Neural cell (in vitro differentiated cells): ENCODE measurements at regions not wholly inside any gene's neighbourhood (a gene's known extent, or its start where the extent isn't known, plus 50 kb on each side); places are given as distances from the start of the nearest gene placed in this dataset.

Experiments
- H2AFZ ChIP-seq: fragments of 200-600, 300-800 bp; sonication (generic), shearing (Covaris generic); 2 replicates; pipeline ENCODE4 v1.6.0; 2014; ENCODE audit warnings: low read depth, mild to moderate bottlenecking, antibody characterized with exemption, low read length, moderate library complexity
- H3F3A ChIP-seq: fragments of 200-600 bp; shearing (Covaris generic); 2 replicates; pipeline ENCODE4 v1.6.1; 2016; ENCODE audit warnings: mild to moderate bottlenecking, moderate library complexity, mixed read lengths, antibody characterized with exemption, low read length; ENCODE audit not compliant: insufficient read depth, poor library complexity, severe bottlenecking
- H3K27ac ChIP-seq: fragments of 200-600, 300-800 bp; sonication (generic), shearing (Covaris generic); 2 replicates; pipeline ENCODE4 v1.5.1; 2014; ENCODE audit warnings: mild to moderate bottlenecking, low read length, moderate library complexity
- H3K27me3 ChIP-seq: fragments of 300-800, 200-600 bp; sonication (generic), shearing (Covaris generic); 2 replicates; pipeline ENCODE4 v1.6.0; 2014; ENCODE audit warnings: mild to moderate bottlenecking, low read depth, low read length, moderate library complexity; ENCODE audit not compliant: insufficient read depth
- H3K36me3 ChIP-seq: fragments of 300-800, 200-600 bp; sonication (generic), shearing (Covaris generic); 2 replicates; pipeline ENCODE4 v1.5.1; 2014; ENCODE audit warnings: mild to moderate bottlenecking, antibody characterized with exemption, low read length, moderate library complexity; ENCODE audit not compliant: insufficient read depth
- H3K4me2 ChIP-seq: fragments of 300-800, 200-600 bp; sonication (generic), shearing (Covaris generic); 2 replicates; pipeline ENCODE4 v1.6.0; 2014; ENCODE audit warnings: mild to moderate bottlenecking, low read length
- H3K4me3 ChIP-seq: fragments of 300-800, 200-600 bp; sonication (generic), shearing (Covaris generic); 2 replicates; pipeline ENCODE4 v1.5.1; 2014; ENCODE audit warnings: mild to moderate bottlenecking, low read length, moderate library complexity
- H3K79me2 ChIP-seq: fragments of 200-600 bp; shearing (Covaris generic); replicated peaks from 2 replicates; pipeline ENCODE4 v1.6.0; 2014; ENCODE audit warnings: mild to moderate bottlenecking, low read length, moderate library complexity; ENCODE audit not compliant: insufficient read depth
- H3K9ac ChIP-seq: fragments of 300-800, 200-600 bp; sonication (generic), shearing (Covaris generic); 2 replicates; pipeline ENCODE4 v1.6.1; 2016; ENCODE audit warnings: mild to moderate bottlenecking, low read length, mixed read lengths
- H3K9me2 ChIP-seq: fragments of 200-600 bp; shearing (Covaris generic); 2 replicates; pipeline ENCODE4 v1.6.1; 2016; ENCODE audit warnings: mild to moderate bottlenecking, low read length, mixed read lengths; ENCODE audit not compliant: insufficient read depth
- H3K9me3 ChIP-seq: fragments of 200-600, 300-800 bp; sonication (generic), shearing (Covaris generic); 2 replicates; pipeline ENCODE4 v1.6.1; 2016; ENCODE audit warnings: mild to moderate bottlenecking, mixed run types, low read length, moderate library complexity, mixed read lengths
- H4K20me1 ChIP-seq: fragments of 200-600 bp; shearing (Covaris generic); 2 replicates; pipeline ENCODE4 v1.6.1; 2016; ENCODE audit warnings: mild to moderate bottlenecking, mixed run types; ENCODE audit not compliant: insufficient read depth
- CTCF ChIP-seq: fragments of 450-650 bp; IDR thresholded peaks from 2 replicates; pipeline ENCODE4 v1.5.1; 2014; ENCODE audit warnings: antibody characterized with exemption, mild to moderate bottlenecking, moderate library complexity; ENCODE audit not compliant: poor library complexity, severe bottlenecking
- EP300 ChIP-seq: fragments of 450-650 bp; conservative IDR thresholded peaks from 2 replicates; pipeline ENCODE4 v1.6.1; 2014; ENCODE audit warnings: antibody characterized with exemption, mild to moderate bottlenecking, moderate library complexity; ENCODE audit not compliant: poor library complexity, severe bottlenecking
- EZH2 ChIP-seq: fragments of 200-600, 300-800 bp; shearing (Covaris generic), sonication (generic); IDR thresholded peaks from 2 replicates; pipeline ENCODE4 v1.6.1; 2014; ENCODE audit warnings: antibody characterized with exemption, low read length, borderline replicate concordance, mild to moderate bottlenecking; ENCODE audit not compliant: insufficient read depth, poor library complexity, severe bottlenecking
- MXI1 ChIP-seq: fragments of 450-650 bp; conservative IDR thresholded peaks from 2 replicates; pipeline ENCODE4 v1.6.1; 2014; ENCODE audit warnings: antibody characterized with exemption, mild to moderate bottlenecking; ENCODE audit not compliant: poor library complexity, severe bottlenecking
- POLR2AphosphoS5 ChIP-seq: IDR thresholded peaks from 2 replicates; pipeline ENCODE4 v1.6.1; 2012
- RAD21 ChIP-seq: fragments of 450-650 bp; conservative IDR thresholded peaks from 2 replicates; pipeline ENCODE4 v1.6.1; 2014; ENCODE audit warnings: antibody characterized with exemption, mild to moderate bottlenecking, moderate library complexity
- REST ChIP-seq: IDR thresholded peaks from 2 replicates; pipeline ENCODE4 v1.6.1; 2012; ENCODE audit warnings: borderline replicate concordance
- SMC3 ChIP-seq: fragments of 450-650 bp; conservative IDR thresholded peaks from 2 replicates; pipeline ENCODE4 v1.6.1; 2014; ENCODE audit warnings: antibody characterized with exemption, mild to moderate bottlenecking, moderate library complexity; ENCODE audit not compliant: poor library complexity
- TAF1 ChIP-seq: IDR thresholded peaks from 2 replicates; pipeline ENCODE4 v1.6.1; 2012; ENCODE audit warnings: low read depth

- H3K9me2 ChIP-seq: no peaks in the 10 kb centered on the region
- no peaks in the 10 kb centered on the region for H4K20me1 ChIP-seq
- H3F3A ChIP-seq: no peaks in the 10 kb centered on the region
- no peaks in the 10 kb centered on the region for H3K27me3 ChIP-seq
- no peak overlapping the region for H3K9ac ChIP-seq
- TF ChIP-seq EZH2 (no peak), REST (no peak), RAD21 (no peak), CTCF (no peak), EP300 (no peak), MXI1 (no peak), TAF1 (no peak), SMC3 (no peak), POLR2AphosphoS5 (no peak)
- no peak overlapping the region for H3K4me3 ChIP-seq
- H2AFZ ChIP-seq: no peak overlapping the region
- H3K9me3 ChIP-seq: no peaks in the 10 kb centered on the region
- H3K79me2 ChIP-seq: no peaks in the 10 kb centered on the region
- H3K36me3 ChIP-seq: no peaks in the 10 kb centered on the region
- H3K4me2 ChIP-seq: no peak overlapping the region
- H3K27ac ChIP-seq: no peak overlapping the region
These were observed 417.3 kb downstream of the OTOL1 start for GRCh38 chr3:161913786-161914389.

- Histone ChIP-seq H3K27me3 (no peaks in the 10 kb centered on the region), H3K36me3 (no peaks in the 10 kb centered on the region), H3K4me3 (peak overlapping the region; percentile 46), H2AFZ (no peak overlapping the region), H3F3A (no peaks in the 10 kb centered on the region), H3K27ac (peak overlapping the region; percentile 58), H3K9ac (no peak overlapping the region), H4K20me1 (no peaks in the 10 kb centered on the region), H3K79me2 (no peaks in the 10 kb centered on the region), H3K9me2 (no peaks in the 10 kb centered on the region), H3K4me2 (peak overlapping the region; percentile 32), H3K9me3 (no peaks in the 10 kb centered on the region)
- peak; percentile 75 for TF ChIP-seq SMC3
- TF ChIP-seq CTCF: peak; percentile 85
- TF ChIP-seq POLR2AphosphoS5: no peak
- peak; percentile 88 for TF ChIP-seq RAD21
These were observed 418.3 kb downstream of the OTOL1 start for GRCh38 chr3:161914703-161915417.
